ACHN (cell line): ENCODE measurements at regions not wholly inside any gene's neighbourhood (a gene's known extent, or its start where the extent isn't known, plus 50 kb on each side); places are given as distances from the start of the nearest gene placed in this dataset.

Source experiments
- DNase-seq: peaks from one replicate; pipeline ENCODE4 v3.0.0-alpha.2; 2015
- in situ Hi-C: cut with HindIII; loops from 2 replicates; pipeline ENCODE4 v1.10.0; 2017; ENCODE audit warnings: low sequenced_read_pairs, low pct_ligation_motif_present, low pct_unique_long_range_greater_than_20kb

- in situ Hi-C loops: no loop called here
- DNase-seq: no peak
These were observed 303.2 kb downstream of the MAF start for GRCh38 chr16:79297296-79297695.

GRCh38 chr16:79296491-79296890, 304.0 kb downstream of the MAF start:
- DNase-seq: no peak
- in situ Hi-C loops: no loop called here

DNA sequence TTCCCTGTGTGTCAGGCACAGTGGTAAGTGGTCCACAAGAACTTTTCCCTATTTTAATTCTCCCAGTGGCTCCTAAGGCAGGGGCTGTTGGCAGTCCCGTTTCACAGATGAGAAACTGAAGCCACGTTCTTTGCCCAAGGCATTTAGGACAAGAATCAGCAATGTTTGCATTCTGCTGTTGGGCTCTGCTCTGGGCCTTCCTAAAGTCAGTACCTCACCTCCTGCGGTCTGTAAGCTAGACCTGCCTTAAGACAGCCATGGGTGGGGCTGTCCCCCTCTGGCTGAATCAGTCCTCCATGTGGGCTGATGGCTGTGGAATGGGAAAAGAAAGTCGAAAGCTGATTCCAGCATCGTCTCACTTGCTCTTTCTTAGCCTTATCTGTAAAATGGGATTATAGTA, 304.8 kb downstream of the MAF start:
- in situ Hi-C loops: no loop called here
- no peak for DNase-seq

GRCh38 chr16:79295162-79295561, 305.4 kb downstream of the MAF start:
- in situ Hi-C loops: no loop called here

GRCh38 chr16:79294568-79294967, 306.0 kb downstream of the MAF start:
- in situ Hi-C loops: no loop called here

More at GRCh38 chr16:79295162-79295561, 305.4 kb downstream of the MAF start:
- no peak for DNase-seq

GRCh38 chr16:79293836-79294460, 306.6 kb downstream of the MAF start:
- in situ Hi-C loops: no loop called here
- DNase-seq: no peak

More at GRCh38 chr16:79294568-79294967, 306.0 kb downstream of the MAF start:
- DNase-seq: no peak

DNA sequence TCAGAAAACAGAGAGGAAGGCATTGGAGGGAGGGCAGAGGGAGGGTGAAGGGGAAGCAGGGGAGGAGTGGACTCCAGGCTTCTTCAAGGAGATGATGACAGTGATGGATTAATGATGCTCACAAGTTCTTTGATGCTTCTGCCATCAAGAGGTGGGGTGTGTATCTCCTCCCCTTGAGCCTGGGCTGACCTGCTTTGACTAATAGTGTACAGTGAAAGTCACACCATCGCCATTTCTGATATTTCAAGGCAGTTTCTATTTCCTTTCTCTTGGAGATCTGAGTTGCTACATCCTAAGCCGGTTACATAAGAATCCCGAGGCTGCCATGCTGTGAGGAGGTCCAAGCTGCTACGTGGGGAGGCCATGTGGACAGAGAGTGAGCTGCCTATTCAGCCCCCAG, 312.5 kb downstream of the MAF start:
- DNase-seq: no peak

GRCh38 chr16:79287424-79287917, 313.1 kb downstream of the MAF start:
- no peak for DNase-seq
- in situ Hi-C loops: no loop called here

More for the DNA sequence above, 312.5 kb downstream of the MAF start:
- in situ Hi-C loops: no loop called here

- DNase-seq: no peak
- in situ Hi-C loops: no loop called here
These were observed 313.7 kb downstream of the MAF start for GRCh38 chr16:79286646-79287423.

DNA sequence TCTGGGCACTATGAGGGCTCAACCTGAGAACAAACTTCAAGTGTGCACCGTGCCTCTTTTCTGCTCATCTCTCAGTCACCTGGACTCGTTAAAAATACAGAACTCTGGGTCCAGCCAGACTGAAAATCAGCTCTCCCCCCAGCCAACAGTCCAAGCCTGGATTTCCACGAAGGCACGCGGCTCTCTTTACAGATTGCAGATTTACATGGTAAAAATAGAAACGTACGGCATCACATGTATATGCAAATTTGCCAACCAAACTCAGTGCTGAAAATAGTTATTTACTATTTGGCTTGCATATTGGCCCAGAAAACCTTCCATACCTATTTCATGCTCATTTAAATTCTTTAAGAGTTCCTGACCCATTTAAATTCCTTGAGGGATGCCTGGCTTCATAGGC, 315.8 kb downstream of the MAF start:
- in situ Hi-C loops: no loop called here
- no peak for DNase-seq

GRCh38 chr16:79283578-79283977, 317.0 kb downstream of the MAF start:
- in situ Hi-C loops: no loop called here
- DNase-seq: no peak

GRCh38 chr16:79282806-79283205, 317.7 kb downstream of the MAF start:
- in situ Hi-C loops: no loop called here
- DNase-seq: no peak

- in situ Hi-C loops: no loop called here
- no peak for DNase-seq
These were observed 322.0 kb downstream of the MAF start for GRCh38 chr16:79278506-79278905.

DNA sequence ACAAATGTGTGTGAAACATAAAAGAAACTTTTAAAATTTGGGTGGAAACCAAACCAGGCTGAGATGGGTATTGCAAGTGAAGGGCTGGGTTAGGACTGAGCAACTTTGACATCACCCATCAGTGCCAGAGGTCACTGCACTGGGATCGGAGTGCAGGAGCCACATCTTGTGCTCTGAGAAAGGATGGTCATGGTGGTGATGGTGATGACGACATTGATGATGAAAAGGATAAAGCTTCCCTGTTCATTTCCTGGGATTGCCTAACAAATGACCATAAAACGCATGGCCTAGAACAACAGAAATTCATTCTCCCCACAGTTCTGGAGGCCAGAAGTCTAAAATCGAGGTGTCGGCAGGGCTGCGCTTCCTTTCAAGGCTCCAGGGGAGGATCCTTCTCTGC, 324.0 kb downstream of the MAF start:
- in situ Hi-C loops: no loop called here
- no peak for DNase-seq

DNA sequence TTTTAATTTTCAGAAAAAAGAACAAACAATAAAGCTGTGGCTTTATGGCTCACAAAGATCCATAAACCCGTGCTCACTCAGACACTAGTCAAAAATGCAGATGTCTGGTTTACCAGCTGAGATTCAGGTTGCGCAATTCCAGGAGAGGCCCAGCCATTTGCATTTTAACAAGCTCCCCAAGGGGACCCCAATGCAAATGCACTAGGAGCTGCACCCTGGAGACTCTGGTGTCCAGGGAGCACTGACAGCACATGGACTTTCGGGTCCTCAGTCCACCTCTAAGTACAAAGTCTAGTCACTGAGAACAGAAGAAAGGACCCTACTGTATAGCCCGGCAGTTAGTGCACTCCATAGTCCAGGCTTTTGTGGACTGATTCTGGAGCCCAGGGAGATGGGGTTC, 326.3 kb downstream of the MAF start:
- in situ Hi-C loops: no loop called here
- DNase-seq: no peak

DNA sequence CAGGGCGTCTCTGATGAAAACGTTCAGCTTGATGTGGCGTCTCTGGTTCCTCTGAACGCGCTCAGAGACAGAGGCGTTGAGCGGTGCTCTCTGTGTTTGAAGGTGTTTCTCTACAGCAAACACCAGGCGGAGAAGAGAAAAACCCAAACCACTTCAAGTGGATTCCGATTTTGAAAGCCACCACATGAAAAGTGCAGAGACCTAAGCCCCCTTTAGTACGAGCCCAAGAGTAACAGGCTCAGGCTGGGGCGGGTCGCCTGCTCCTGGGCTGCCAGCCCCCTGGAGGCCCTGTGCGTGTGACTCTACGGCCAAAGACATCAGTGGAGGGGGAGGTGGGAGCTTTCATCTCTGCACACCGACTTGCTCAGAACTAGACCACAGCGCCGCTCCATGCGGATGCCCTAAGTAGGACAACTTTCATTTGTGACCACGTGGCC, 328.4 kb downstream of the MAF start:
- DNase-seq: no peak

GRCh38 chr16:79271583-79271982, 329.0 kb downstream of the MAF start:
- in situ Hi-C loops: no loop called here

More for the DNA sequence above, 328.4 kb downstream of the MAF start:
- in situ Hi-C loops: no loop called here

GRCh38 chr16:79270011-79270410, 330.5 kb downstream of the MAF start:
- no peak for DNase-seq
- in situ Hi-C loops: no loop called here

More at GRCh38 chr16:79271583-79271982, 329.0 kb downstream of the MAF start:
- no peak for DNase-seq

- DNase-seq: no peak
- in situ Hi-C loops: no loop called here
These were observed 331.2 kb downstream of the MAF start for GRCh38 chr16:79269211-79269863.
